GM19463 (cell line): ENCODE measurements at regions not wholly inside any gene's neighbourhood (a gene's known extent, or its start where the extent isn't known, plus 50 kb on each side); places are given as distances from the start of the nearest gene placed in this dataset.
"Not testable (repeated sequence)": the region's sequence is repeated elsewhere in the genome, so short reads cannot be mapped to it uniquely, and the experiment has no call there.

Experiments
- ATAC-seq: cut with Tn5 transposase; IDR thresholded peaks from one replicate; pipeline ENCODE4 v1.9.1; 2021; ENCODE audit warnings: mild to moderate bottlenecking, moderate library complexity; ENCODE audit not compliant: unreplicated experiment

DNA sequence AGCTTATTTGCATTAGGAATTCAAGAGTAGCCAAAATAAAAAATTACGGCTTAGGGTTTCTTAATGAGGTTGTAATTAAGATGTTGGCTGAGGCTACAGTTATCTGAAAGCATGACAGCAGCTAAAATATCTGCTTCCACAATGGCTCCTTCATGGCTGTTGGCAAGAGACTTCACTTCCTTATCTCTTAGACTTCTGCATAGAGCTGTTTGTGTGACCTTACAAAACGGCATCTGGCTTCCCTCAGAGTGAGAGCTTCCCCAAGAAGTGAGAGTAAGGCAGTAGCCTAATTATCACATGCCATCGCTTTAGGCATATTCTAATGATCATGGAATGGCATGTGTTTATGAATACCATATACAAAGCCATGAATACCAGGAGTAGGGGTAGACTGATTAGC, 57.6 kb downstream of the CCDC59 start:
- ATAC-seq = no peak

DNA sequence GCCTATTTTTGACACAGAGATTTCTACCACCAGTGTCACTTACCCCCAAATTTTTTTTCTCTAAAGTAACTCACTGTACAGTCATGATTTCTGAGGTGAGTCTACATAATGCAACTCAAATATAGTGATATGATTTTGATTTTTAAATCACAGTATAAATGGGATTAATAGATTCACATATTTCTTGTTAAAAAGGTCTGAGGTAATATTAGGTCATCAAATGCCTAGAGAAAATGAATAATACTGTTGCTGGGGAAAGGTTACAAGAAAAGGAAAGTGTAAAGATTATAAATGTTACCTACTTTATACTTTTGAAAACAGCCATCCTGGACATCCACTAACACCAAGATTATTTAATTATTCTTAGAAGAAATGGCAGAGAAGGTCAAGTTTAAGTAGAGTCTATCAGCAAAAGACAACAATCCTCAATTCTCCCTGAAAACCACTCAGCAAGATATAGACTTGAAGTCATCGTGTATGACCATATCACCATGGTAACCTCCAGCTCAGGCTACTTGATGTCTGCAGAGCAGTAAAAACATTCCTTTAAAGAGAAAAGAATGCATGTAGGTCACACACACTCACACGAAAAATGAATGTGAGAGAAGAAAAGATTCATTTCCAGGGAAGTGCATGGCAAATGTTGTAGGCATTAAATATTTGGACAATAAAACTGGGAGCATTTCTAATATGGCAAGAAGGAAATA, 58.7 kb downstream of the CCDC59 start:
- ATAC-seq = no peak

DNA sequence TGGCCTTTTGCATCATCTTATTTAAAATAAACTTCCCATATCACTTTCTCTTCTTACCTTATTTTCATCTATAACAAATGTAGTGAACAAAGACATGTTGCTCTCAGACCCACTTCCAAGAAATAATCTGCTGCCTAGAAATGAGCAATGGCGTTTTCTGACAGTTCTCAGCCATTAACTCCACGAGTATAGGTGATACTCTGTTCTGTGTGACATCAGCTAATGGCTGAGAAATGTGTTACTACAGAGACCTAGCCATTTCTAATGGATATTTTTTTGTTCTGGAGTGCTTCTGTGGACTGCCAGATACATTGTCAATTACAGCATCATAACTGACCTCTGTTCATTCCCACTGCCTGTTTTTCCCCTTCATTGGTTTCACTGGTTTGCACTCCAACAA, 67.8 kb downstream of the CCDC59 start:
- no peak for ATAC-seq

DNA sequence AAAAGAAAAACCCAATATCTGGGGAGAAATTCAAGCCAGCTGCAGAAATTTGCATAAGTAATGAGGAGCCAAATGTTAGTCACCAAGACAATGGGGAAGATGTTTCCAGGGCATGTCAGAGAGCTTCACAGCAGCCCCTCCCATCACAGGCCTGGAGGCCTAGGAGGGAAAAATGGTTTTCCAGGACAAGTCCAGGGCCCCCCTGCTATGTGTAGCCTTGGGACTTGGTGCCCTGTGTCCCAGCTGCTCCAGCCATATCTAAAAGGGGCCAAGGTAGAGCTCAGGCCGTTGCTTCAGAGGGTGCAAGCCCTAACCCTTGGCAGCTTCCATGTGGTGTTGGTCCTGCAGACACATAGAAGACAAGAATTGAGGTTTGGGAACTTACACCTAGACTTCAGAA, 76.9 kb downstream of the CCDC59 start:
- not testable (repeated sequence) for ATAC-seq

DNA sequence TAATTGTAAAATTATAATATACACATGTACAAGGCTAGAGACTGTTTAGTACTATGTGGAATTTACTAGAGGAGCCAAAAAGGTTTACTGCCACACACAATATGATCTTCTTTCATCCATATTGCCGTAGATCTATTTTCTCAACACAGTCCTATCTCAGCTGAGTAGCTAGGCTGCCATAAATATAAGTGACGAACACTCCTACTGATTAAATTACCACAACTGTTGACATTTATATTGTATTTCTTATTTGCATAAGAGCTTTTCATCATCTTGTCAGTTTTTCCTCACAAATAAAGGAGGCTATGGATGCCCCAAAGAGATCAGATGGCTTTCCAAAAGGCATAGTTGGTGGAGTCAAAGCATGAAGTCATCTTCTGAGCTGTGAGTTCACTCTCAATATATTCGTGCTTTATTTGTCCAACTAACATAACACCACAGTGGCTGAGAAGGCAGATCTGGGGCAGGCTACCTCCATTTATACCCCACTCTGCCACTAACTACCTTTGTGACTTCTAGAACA, 78.6 kb downstream of the CCDC59 start:
- no peak for ATAC-seq

DNA sequence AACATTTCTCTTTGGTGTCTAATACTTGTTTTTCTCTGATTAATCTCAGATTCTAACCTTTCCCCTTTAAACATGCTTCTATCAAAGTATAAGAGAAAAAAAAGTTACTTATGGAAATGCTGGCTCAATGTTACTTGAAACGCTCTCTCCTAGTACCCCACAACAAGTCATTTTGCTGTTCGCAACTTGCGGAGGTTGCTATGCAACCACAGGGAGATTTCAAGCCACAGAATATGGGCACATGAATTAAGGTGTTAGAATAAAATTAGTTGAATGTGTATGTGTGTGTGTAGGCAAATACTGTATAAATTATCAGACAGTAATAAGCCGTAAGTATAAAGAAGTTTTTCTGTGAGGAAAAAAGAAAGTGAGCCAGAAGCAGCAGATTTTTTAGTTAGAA, 80.6 kb downstream of the CCDC59 start:
- ATAC-seq = no peak

DNA sequence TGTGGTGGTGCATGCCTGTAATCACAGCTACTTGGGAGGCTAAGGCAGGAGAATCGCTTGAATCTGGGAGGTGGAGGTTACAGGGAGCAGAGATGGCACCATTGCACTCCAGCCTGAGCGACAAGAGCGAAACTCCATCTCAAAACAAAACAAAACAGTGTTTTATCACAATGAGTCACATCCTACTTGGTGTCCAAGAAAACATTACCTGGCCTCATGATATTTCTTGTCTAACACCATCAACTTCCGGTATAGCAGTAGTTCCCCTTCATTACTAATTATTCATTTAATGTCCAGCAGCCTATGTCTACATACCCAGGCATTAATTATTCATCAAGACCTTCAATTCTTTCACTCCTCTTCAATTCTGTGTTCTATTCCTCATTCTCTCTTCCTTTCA, 115.5 kb downstream of the CCDC59 start:
- ATAC-seq = no peak

DNA sequence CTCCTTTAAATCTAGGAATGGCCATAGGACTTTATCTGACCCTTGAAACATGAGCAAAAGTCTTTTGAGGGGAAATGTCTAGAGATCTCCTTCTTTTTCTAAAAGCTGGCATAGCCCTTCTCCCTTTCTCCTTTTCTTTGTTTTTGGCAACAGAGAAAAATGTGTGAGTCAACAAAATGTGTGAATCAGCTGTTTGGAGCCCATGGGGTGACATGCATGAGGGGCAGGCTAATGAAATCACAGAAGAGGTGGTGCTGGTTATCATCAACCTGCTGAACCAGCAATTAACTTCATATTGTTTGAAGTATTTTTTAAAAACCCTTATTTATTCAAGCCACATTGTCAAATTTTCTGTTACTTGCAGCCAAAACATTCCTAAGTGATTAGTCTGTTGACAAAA, 132.3 kb downstream of the CCDC59 start:
- ATAC-seq = no peak

DNA sequence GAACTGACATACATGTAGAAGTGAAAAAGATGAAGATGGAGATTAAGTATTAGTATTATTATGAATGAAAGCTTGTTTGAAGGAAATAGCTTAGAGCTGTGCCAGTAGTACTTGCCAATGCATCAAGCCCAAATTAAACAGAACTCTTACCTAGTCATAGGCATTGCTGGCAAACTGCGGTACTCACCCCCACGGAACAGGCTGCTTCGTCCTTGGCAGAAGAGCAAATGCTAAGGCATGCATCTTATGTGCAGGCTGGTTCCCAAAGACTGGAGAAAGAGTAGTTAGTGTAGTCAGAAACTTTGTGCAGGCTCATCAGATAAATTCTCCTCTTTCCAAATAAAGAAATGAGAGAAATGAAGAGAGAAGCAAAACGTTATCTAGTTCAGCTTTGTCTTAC, 134.8 kb downstream of the CCDC59 start:
- ATAC-seq = no peak

DNA sequence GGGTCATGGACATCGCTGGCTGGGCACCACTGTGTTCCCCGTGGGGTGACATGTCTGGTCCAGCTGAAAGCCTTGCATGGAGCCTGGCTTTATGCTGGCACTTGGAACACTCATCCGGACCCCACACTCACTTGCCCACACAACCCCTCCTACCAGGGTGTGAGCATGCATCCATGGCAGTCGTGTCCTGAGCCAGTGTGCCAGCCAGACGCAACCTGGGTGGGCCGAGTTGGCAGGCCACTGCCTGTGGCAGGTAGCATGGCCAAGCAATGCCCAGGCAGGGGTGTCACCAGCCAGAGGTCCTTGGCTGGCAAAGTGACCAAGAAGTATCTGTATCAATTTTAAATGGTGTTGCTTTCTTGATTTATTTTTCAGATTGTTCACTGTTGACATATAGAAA, 141.7 kb downstream of the CCDC59 start:
- no peak for ATAC-seq

DNA sequence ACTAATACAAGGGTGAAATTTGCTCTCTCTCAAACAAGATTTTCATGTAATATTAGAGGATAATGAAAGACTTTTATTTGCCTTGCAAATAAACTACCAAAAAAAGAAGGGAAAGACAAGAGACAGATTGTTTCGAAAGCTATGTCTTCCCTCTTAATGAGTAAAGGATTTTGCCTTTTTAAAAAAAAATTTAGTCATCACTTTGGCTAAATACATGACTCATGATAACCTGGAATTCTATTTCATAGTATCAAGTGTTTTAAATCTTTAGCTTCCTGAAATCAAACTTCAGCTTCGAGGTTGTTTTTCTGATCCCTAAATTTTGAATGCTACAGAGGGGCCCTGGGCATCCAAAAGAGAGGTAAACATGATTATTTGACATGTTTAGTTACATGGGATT, 144.4 kb downstream of the CCDC59 start:
- ATAC-seq = no peak

DNA sequence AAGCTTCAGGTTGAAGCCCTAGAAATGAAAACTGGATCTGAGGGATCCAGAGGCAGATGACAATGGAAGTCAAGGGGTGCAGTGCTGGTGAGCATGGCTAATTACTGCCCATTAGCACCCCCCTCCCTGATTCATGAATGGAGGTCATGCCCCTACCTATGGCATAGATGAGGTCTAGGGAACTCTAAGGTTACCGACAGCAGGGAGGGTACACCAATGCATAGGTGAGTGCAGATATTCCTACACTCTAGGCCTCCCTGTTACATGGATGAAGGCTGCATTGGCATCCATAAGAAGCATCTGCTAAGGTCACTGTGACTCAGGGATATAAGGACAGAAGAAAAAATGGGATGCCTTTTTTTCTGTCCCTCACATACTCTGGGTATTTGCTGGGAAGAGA, 147.3 kb downstream of the CCDC59 start:
- ATAC-seq = no peak

DNA sequence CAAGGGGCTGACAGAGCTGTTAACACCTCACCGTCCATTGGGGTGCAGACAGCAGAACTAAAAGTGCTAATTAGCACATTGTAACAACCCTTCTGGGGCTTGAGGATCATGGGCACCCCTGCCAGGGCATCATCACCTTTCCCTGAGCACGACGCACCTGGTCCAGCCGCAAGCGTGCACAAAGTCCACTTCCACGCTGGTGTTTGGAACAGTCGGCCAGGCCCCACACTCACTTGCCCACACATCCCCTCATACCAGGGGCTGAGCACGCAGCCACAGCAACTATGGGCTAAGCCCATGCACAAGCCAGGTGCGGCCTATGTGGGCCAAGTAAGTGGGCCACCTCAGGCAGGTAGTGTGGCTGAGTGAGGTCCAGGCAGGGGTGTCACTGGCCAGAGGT, 148.7 kb downstream of the CCDC59 start:
- ATAC-seq = no peak

DNA sequence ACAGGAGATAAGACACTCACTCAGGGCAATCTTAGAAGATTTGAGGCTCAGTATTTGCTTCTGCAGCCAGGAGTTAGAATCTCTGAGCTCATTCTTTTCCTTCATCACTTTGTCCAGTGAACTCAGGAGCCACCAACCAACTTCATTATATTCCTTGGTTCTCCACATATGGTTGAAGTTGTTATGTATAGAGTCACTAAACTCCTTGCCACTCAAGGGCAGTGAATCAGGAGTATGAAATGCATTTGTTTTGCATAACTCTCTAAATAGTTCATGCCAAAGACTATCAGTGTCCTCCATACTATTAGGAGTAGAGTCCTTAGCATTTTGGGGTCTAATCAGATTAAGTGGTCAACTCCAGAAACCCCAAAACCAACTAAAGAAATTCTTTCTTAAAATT, 150.6 kb downstream of the CCDC59 start:
- no peak for ATAC-seq

DNA sequence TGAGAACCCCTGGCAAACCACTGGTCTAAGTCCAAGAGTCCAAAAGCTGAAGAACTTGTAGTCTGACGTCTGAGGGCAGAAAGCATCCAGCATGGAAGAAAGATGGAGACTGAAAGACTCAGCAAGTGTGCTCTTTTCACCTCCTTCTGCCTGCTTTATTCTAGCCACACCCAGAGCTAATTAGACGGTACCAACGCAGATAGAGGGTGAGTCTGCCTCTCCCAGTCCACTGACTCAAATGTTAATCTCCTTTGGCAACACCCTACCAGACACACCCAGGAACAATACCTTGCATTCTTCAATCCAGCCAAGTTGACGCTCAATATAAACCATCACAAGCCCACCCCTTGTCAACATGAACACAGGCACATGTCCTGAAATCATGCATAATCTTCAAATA, 155.1 kb downstream of the CCDC59 start:
- ATAC-seq = no peak

DNA sequence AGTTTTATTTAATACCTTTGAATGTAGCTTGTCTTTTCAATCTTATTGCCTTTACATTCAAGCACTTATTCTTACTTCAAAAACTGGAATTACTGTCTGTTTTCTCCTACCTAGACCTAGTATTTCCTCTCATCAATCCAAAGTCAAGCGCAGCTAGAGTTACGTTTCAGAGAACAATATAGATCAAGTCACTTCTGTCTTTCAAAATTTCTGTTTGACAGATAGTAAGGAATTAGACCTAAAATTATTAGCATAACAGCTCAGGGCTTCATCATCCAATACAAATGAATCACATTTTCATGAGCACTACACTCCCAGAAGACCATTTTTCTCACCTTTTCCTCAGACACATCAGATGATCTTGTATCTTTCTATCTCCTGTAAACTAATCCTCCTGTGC, 170.6 kb downstream of the CCDC59 start:
- no peak for ATAC-seq

DNA sequence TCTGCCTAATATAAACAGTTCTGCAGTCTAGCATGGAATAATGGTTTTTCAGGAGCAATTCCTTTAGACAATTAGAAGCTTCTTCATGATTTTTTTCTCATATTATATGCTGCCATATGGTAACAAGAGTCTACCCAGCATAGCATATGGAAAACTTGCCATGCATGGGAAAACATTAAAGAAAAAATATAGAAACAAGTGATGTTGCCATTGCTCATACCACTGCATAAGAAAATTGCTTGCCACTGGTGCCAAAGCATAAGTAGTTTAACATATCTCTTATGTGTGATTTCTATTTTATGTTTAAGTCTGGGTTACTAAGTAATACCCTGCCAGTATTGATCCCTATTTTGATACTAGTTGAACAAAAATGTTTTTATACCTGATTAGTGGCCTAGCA, 171.2 kb downstream of the CCDC59 start:
- ATAC-seq = no peak

DNA sequence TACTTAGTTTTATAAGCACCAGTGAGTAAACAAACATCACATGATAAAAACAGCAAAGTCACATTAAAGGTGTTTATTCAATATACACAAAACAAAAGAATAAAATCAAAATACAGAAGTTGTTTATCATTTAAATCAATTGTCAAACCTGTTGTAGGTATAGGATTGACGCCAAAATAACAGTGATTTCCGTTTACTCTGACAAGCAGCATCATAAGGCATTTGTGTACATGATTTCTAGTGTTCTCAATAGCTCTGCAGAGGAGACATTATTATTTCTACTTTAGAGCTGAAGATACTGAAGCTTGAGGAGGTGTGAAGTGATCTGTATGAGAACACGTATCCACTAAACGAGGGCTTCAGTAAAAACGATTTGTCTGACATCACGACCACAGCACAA, 171.9 kb downstream of the CCDC59 start:
- ATAC-seq = no peak

DNA sequence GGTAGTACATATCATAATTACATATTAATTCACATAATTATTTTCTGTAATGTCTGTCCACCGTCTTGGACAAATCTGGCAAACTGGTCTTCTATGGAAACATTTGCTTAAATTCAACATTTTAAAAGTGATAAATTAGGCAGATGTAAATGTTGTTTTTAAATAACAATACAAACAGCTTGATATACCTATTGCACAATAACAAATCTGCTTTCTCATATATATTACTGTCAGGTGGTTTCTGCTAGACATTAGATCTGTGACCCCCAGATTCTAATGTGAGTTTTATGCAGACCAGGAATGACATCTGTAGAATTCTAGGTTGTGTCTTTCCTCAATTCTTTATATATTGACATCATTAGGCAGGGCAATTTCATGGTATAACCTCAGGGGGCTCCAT, 173.3 kb downstream of the CCDC59 start:
- ATAC-seq = no peak

DNA sequence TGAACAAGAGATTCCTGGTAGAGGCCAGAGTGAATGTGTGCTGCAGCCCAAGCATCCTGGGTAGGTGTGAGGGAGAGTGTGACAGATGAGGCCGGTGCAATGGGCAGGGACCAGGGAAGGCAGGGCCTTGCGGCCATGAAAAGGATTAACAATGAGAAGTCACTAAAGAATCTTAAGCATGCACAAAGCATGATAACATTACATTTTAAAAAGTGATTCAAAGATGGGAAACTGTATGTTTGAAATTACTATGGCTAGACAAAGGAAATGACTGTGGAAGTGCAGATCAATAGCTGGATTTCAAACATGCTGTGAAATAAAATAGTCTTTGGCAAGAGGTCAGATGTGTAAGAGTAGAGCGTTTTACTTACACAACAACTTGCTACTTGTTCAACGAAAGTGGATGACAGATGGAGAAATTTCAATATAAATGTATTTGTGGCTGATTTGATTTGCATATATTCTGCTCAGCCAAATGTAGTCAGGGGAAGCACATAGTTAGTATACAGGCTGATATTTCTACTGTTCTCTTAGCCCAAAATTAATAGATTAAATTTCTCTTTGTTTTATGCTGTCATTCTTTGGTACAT, 175.5 kb downstream of the CCDC59 start:
- ATAC-seq = no peak

DNA sequence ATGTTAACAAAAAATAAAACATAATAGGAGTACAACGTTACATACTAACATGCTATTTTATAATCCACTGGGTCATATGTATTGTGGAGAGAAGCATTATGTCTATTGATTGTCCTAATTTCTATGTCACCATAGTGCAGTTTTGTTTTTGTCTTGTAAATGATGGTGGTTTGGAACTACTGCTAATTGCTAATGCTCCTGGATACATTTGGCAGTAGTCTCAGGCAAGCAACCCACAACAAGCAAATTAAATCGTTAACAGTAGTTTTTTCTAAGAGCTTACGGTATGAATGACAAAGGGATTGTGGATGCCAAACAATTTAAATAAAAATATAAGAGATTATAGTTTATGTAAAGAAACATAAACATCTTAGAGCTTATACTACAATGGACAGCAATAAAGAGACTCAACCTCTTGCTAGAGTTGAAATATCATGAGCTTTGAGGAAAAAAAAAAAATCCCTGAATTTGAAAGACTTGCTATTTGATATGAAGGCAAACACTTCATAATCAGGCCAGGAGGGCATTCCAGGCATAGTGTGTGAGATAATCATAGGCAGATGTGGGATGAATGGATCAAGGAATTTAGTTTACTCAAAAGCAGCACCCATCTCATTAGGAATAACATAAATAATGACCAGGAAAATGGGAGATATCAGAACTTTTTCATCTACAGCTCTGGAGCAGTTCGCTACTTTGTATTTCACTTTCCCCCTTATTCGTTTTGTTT, 181.3 kb downstream of the CCDC59 start:
- ATAC-seq = no peak

DNA sequence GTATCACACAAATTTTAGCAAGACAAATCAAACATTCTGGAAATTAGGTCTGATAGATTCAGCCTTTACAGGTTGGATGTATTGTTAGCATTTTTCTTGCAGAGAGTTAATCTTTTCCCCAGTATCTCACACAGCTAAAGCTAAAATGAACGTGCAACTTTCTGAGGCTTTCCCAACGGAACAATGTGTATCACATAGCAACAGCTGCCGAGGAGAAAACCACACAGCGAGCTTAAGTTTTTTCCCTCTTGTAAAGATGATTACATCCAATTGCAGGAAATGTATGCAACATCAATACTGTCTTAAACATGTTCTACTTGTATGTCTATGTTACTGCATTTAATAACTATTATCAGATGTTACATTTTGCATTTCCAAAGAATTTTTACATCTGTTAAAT, 182.2 kb downstream of the CCDC59 start:
- no peak for ATAC-seq
